ENCODE measurements at regions not wholly inside any gene's neighbourhood (a gene's known extent, or its start where the extent isn't known, plus 50 kb on each side); places are given as distances from the start of the nearest gene placed in this dataset.

GRCh38 chr13:73536865-73537264, 478.1 kb downstream of the KLF5 start:
- TF ChIP-seq, protein P1, sequence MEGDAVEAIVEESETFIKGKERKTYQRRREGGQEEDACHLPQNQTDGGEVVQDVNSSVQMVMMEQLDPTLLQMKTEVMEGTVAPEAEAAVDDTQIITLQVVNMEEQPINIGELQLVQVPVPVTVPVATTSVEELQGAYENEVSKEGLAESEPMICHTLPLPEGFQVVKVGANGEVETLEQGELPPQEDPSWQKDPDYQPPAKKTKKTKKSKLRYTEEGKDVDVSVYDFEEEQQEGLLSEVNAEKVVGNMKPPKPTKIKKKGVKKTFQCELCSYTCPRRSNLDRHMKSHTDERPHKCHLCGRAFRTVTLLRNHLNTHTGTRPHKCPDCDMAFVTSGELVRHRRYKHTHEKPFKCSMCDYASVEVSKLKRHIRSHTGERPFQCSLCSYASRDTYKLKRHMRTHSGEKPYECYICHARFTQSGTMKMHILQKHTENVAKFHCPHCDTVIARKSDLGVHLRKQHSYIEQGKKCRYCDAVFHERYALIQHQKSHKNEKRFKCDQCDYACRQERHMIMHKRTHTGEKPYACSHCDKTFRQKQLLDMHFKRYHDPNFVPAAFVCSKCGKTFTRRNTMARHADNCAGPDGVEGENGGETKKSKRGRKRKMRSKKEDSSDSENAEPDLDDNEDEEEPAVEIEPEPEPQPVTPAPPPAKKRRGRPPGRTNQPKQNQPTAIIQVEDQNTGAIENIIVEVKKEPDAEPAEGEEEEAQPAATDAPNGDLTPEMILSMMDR (IDR thresholded peaks at IDR 0.05) = no peak
- TF ChIP-seq POLR2A (IDR thresholded peaks at IDR 0.05) = no peak

All from ovary (tissue), 3 donors.